Activated CD4-positive, alpha-beta T cell treated with anti-CD3 and anti-CD28 coated beads for 1 hour (primary cell): ENCODE measurements at regions not wholly inside any gene's neighbourhood (a gene's known extent, or its start where the extent isn't known, plus 50 kb on each side); places are given as distances from the start of the nearest gene placed in this dataset.
"Not testable (repeated sequence)": the region's sequence is repeated elsewhere in the genome, so short reads cannot be mapped to it uniquely, and the experiment has no call there.

Experiments
- DNase-seq: peaks from one replicate; pipeline ENCODE4 v3.0.0-alpha.2; 2020

- DNase-seq, result no peak
Measured at GRCh38 chr5:56412601-56413379, 179.7 kb upstream of the ANKRD55 start.

- no peak for DNase-seq
Measured at GRCh38 chr5:56410696-56411095, 177.6 kb upstream of the ANKRD55 start.

GRCh38 chr5:56409331-56410190 lies 176.4 kb upstream of the ANKRD55 start:
- DNase-seq, result no peak

- no peak for DNase-seq
Measured at GRCh38 chr5:56406838-56407237, 173.7 kb upstream of the ANKRD55 start.

- DNase-seq, result no peak
Measured at GRCh38 chr5:56406221-56406620, 173.1 kb upstream of the ANKRD55 start.

- no peak for DNase-seq
Measured at GRCh38 chr5:56405116-56405908, 172.2 kb upstream of the ANKRD55 start.

- no peak for DNase-seq
Measured at GRCh38 chr5:56402266-56403220, 169.4 kb upstream of the ANKRD55 start.

- DNase-seq, result not testable (repeated sequence)
Measured at GRCh38 chr5:56397796-56398195, 164.7 kb upstream of the ANKRD55 start.

GRCh38 chr5:56396634-56397033 lies 163.5 kb upstream of the ANKRD55 start:
- DNase-seq, result no peak

- DNase-seq, result no peak
Measured at GRCh38 chr5:56389261-56389660, 156.1 kb upstream of the ANKRD55 start.

GRCh38 chr5:56388229-56388985 lies 155.3 kb upstream of the ANKRD55 start:
- DNase-seq, result no peak

- DNase-seq, result no peak
Measured at GRCh38 chr5:56386046-56386445, 152.9 kb upstream of the ANKRD55 start.

- DNase-seq, result no peak
Measured at GRCh38 chr5:56384186-56384585, 151.1 kb upstream of the ANKRD55 start.

- DNase-seq, result no peak
Measured at GRCh38 chr5:56383761-56384160, 150.6 kb upstream of the ANKRD55 start.

GRCh38 chr5:56382896-56383295 lies 149.8 kb upstream of the ANKRD55 start:
- no peak for DNase-seq

- no peak for DNase-seq
Measured at GRCh38 chr5:56377573-56377972, 144.4 kb upstream of the ANKRD55 start.

- DNase-seq, result no peak
Measured at GRCh38 chr5:56376128-56376527, 143.0 kb upstream of the ANKRD55 start.

- DNase-seq, result no peak
Measured at GRCh38 chr5:56375011-56375410, 141.9 kb upstream of the ANKRD55 start.

GRCh38 chr5:56372491-56372890 lies 139.4 kb upstream of the ANKRD55 start:
- DNase-seq, result not testable (repeated sequence)

- DNase-seq, result no peak
Measured at GRCh38 chr5:56369361-56369811, 136.3 kb upstream of the ANKRD55 start.

GRCh38 chr5:56367748-56368147 lies 134.6 kb upstream of the ANKRD55 start:
- no peak for DNase-seq
